ENCODE measurements at regions not wholly inside any gene's neighbourhood (a gene's known extent, or its start where the extent isn't known, plus 50 kb on each side); places are given as distances from the start of the nearest gene placed in this dataset.

- TF ChIP-seq ZNF544 (tag by site-specific recombination; IDR thresholded peaks at IDR 0.05): no peak
- no peak for TF ChIP-seq PRDM6 (tag by site-specific recombination; IDR thresholded peaks at IDR 0.05)
- TF ChIP-seq ZNF600 (tag by site-specific recombination; IDR thresholded peaks at IDR 0.05): no peak
- no peak for TF ChIP-seq ZNF488 (tag by site-specific recombination; IDR thresholded peaks at IDR 0.05)
- no peak for TF ChIP-seq ZNF140 (tag by site-specific recombination; IDR thresholded peaks at IDR 0.05)
- TF ChIP-seq ZNF174 (tag by site-specific recombination; IDR thresholded peaks at IDR 0.05): no peak
- TF ChIP-seq ZNF830 (tag by site-specific recombination; IDR thresholded peaks at IDR 0.05; ENCODE audit: low read depth): no peak
Observed at GRCh38 chr12:75960954-75961661, 70.5 kb downstream of the PHLDA1 start (continued).

- no peaks in the 10 kb centered on the region for H3K9me3 ChIP-seq (ENCODE audit: control insufficient read depth, insufficient read depth, low read depth, low read length)
- H3K27ac ChIP-seq (ENCODE audit: extremely low read depth, low read depth, low read length): no peak overlapping the region
- ChIA-PET POLR2A (interaction anchor here (0.7 kb wide), 1 partner anchor 14 kb away, joined by 3 read pairs; no protein-coding TSS in a partner anchor), CTCF (no interaction called here)
- H3K4me1 ChIP-seq (ENCODE audit: control insufficient read depth, insufficient read depth, low read length): peaks cover under 1% of the 10 kb centered on the region; the same call in 1 of the 2 replicates
- no peak overlapping the region for H3K4me3 ChIP-seq (ENCODE audit: low read depth, low read length)
- H3K36me3 ChIP-seq (ENCODE audit: control insufficient read depth in 2 of 2, insufficient read depth in 1 of 2, low read length in 2 of 2): no peaks in the 10 kb centered on the region
- TF ChIP-seq REST (tag by site-specific recombination; IDR thresholded peaks at IDR 0.05) (peak; percentile 62), ZNF211 (tag by site-specific recombination; IDR thresholded peaks at IDR 0.05; ENCODE audit: low read depth) (no peak)
Observed at GRCh38 chr12:75960086-75960910, 71.3 kb downstream of the PHLDA1 start.

- H3K9me3 ChIP-seq (ENCODE audit: control insufficient read depth, insufficient read depth, low read depth, low read length): no peaks in the 10 kb centered on the region
- H3K4me3 ChIP-seq (ENCODE audit: low read depth, low read length): no peak overlapping the region
- ChIA-PET POLR2A (interaction anchor here (0.7 kb wide), 1 partner anchor 15 kb away, joined by 3 read pairs; no protein-coding TSS in a partner anchor), CTCF (no interaction called here)
- no peaks in the 10 kb centered on the region for H3K4me1 ChIP-seq (ENCODE audit: control insufficient read depth, insufficient read depth, low read length)
- no peaks in the 10 kb centered on the region for H3K36me3 ChIP-seq (ENCODE audit: control insufficient read depth in 2 of 2, insufficient read depth in 1 of 2, low read length in 2 of 2)
- no peak overlapping the region for H3K27ac ChIP-seq (ENCODE audit: extremely low read depth, low read depth, low read length)
- no peak for TF ChIP-seq ZNF692 (tag by site-specific recombination; IDR thresholded peaks at IDR 0.05)
- TF ChIP-seq ZNF670 (tag by site-specific recombination; IDR thresholded peaks at IDR 0.05; ENCODE audit: low read depth): no peak
- TF ChIP-seq ZNF223 (tag by site-specific recombination; IDR thresholded peaks at IDR 0.05): no peak
- TF ChIP-seq ZNF501 (tag by site-specific recombination; IDR thresholded peaks at IDR 0.05): no peak
- no peak for TF ChIP-seq IKZF3 (tag by site-specific recombination; IDR thresholded peaks at IDR 0.05)
- TF ChIP-seq ZNF10 (tag by site-specific recombination; IDR thresholded peaks at IDR 0.05): no peak
- no peak for TF ChIP-seq REST (tag by site-specific recombination; IDR thresholded peaks at IDR 0.05)
- TF ChIP-seq GLIS1 (tag by site-specific recombination; IDR thresholded peaks at IDR 0.05): no peak
- no peak for TF ChIP-seq ZNF548 (tag by site-specific recombination; IDR thresholded peaks at IDR 0.05)
- no peak for TF ChIP-seq ZNF221 (tag by site-specific recombination; IDR thresholded peaks at IDR 0.05; ENCODE audit: borderline replicate concordance)
- TF ChIP-seq ZBTB48 (tag by site-specific recombination; IDR thresholded peaks at IDR 0.05): no peak
- no peak for TF ChIP-seq ZNF16 (tag by site-specific recombination; IDR thresholded peaks at IDR 0.05; ENCODE audit: low read depth)
Observed at GRCh38 chr12:75959506-75959905, 72.1 kb downstream of the PHLDA1 start.
